ENCODE measurements at regions not wholly inside any gene's neighbourhood (a gene's known extent, or its start where the extent isn't known, plus 50 kb on each side); places are given as distances from the start of the nearest gene placed in this dataset.

- intact Hi-C loops (cut with micrococcal nuclease): no loop called here
- Histone ChIP-seq H3K4me3 (ENCODE audit: control extremely low read depth in 1 of 5, extremely low read depth in 1 of 5, insufficient read depth in 1 of 5, low read depth in 2 of 5, low read length in 4 of 5) (no peak overlapping the region), H3K4me1 (ENCODE audit: control insufficient read depth in 2 of 2, insufficient read depth in 2 of 2, low read length in 2 of 2) (peaks cover 15% of the 10 kb centered on the region in 2 donors), H3K79me2 (ENCODE audit: control insufficient read depth, insufficient read depth, low read length) (no peaks in the 10 kb centered on the region), H3K4me2 (replicated peaks; ENCODE audit: low read depth, low read length, poor library complexity, severe bottlenecking) (no peak overlapping the region), H2AFZ (ENCODE audit: insufficient read depth, low read depth, low read length, poor library complexity, severe bottlenecking) (no peak overlapping the region), H3K36me3 (replicated peaks in 1 of 2; ENCODE audit: control extremely low read depth in 1 of 2, control insufficient read depth in 1 of 2, extremely low read depth in 1 of 2, insufficient read depth in 2 of 2, low read length in 1 of 2) (no peaks in the 10 kb centered on the region), H4K20me1 (ENCODE audit: control insufficient read depth, insufficient read depth, low read length, poor library complexity, severe bottlenecking) (no peaks in the 10 kb centered on the region), H3K9me3 (ENCODE audit: control extremely low read depth in 1 of 3, control insufficient read depth in 2 of 3, insufficient read depth in 1 of 3, low read length in 2 of 3) (no peaks in the 10 kb centered on the region), H3K9ac (ENCODE audit: low read length) (no peak overlapping the region), H3K27me3 (replicated peaks in 1 of 4; ENCODE audit: control extremely low read depth in 1 of 4, control insufficient read depth in 3 of 4, insufficient read depth in 4 of 4, low read length in 3 of 4) (no peaks in the 10 kb centered on the region), H3K27ac (ENCODE audit: low read length in 2 of 2) (no peak overlapping the region)
- TF ChIP-seq EZH2 (IDR thresholded peaks at IDR 0.05; ENCODE audit: borderline replicate concordance, insufficient read depth, low read depth, low read length, poor library complexity, severe bottlenecking): no peak
- TF ChIP-seq CTCF (IDR thresholded peaks at IDR 0.05): no peak
- peaks cover 5% of the 10 kb centered on the region for H3K27me3 Mint-ChIP-seq
- H3K4me1 Mint-ChIP-seq: peaks cover 11% of the 10 kb centered on the region
- no CpG with 5 or more reads among the region's 3 CpGs for WGBS (ENCODE audit: insufficient coverage)
- ATAC-seq (ENCODE audit: low read depth) (no peak), DNase-seq (no peak)
- POLR2A ChIA-PET: no interaction called here
- CTCF ChIA-PET: no interaction called here
- no peak overlapping the region for H3K4me3 Mint-ChIP-seq
- H3K27ac Mint-ChIP-seq: no peak overlapping the region
- H3K9me3 Mint-ChIP-seq (ENCODE audit: insufficient read depth): no peaks in the 10 kb centered on the region
Measured at GRCh38 chr14:34014936-34015335, 64.1 kb upstream of the EGLN3 start.

GRCh38 chr14:34013721-34014060 lies 62.8 kb upstream of the EGLN3 start:
- intact Hi-C loops (cut with micrococcal nuclease): no loop called here
- H3K4me1 Mint-ChIP-seq: peaks cover 11% of the 10 kb centered on the region
- DNase-seq (no peak), ATAC-seq (ENCODE audit: low read depth) (no peak)
- peaks cover 12 to 15% of the 10 kb centered on the region in 2 donors for H3K4me1 ChIP-seq (ENCODE audit: control insufficient read depth in 2 of 2, insufficient read depth in 2 of 2, low read length in 2 of 2)
- H3K27me3 ChIP-seq (replicated peaks in 1 of 4; ENCODE audit: control extremely low read depth in 1 of 4, control insufficient read depth in 3 of 4, insufficient read depth in 4 of 4, low read length in 3 of 4): no peaks in the 10 kb centered on the region
- 8% methylated on average over 2 of the region's 4 CpGs for WGBS (ENCODE audit: insufficient coverage)
- no peaks in the 10 kb centered on the region for H3K79me2 ChIP-seq (ENCODE audit: control insufficient read depth, insufficient read depth, low read length)
- H3K4me3 ChIP-seq (ENCODE audit: control extremely low read depth in 1 of 5, extremely low read depth in 1 of 5, insufficient read depth in 1 of 5, low read depth in 2 of 5, low read length in 4 of 5): peak overlapping the region in 1 of 5 experiments; percentile 1
- H3K27ac ChIP-seq (ENCODE audit: low read length in 2 of 2): peak overlapping the region in 1 of 2 donors; percentile 25
- H2AFZ ChIP-seq (ENCODE audit: insufficient read depth, low read depth, low read length, poor library complexity, severe bottlenecking): peak overlapping the region; percentile 24
- no peaks in the 10 kb centered on the region for H3K27me3 Mint-ChIP-seq
- ChIA-PET POLR2A (no interaction called here), CTCF (no interaction called here)
- H3K9ac ChIP-seq (ENCODE audit: low read length): no peak overlapping the region
- no peaks in the 10 kb centered on the region for H3K9me3 ChIP-seq (ENCODE audit: control extremely low read depth in 1 of 3, control insufficient read depth in 2 of 3, insufficient read depth in 1 of 3, low read length in 2 of 3)
- H3K4me3 Mint-ChIP-seq: no peak overlapping the region
- H3K36me3 ChIP-seq (replicated peaks in 1 of 2; ENCODE audit: control extremely low read depth in 1 of 2, control insufficient read depth in 1 of 2, extremely low read depth in 1 of 2, insufficient read depth in 2 of 2, low read length in 1 of 2): no peaks in the 10 kb centered on the region
- no peak overlapping the region for H3K27ac Mint-ChIP-seq
- TF ChIP-seq EZH2 (IDR thresholded peaks at IDR 0.05; ENCODE audit: borderline replicate concordance, insufficient read depth, low read depth, low read length, poor library complexity, severe bottlenecking): no peak
- no peak for TF ChIP-seq CTCF (IDR thresholded peaks at IDR 0.05)
- H4K20me1 ChIP-seq (ENCODE audit: control insufficient read depth, insufficient read depth, low read length, poor library complexity, severe bottlenecking): no peaks in the 10 kb centered on the region
- H3K4me2 ChIP-seq (replicated peaks; ENCODE audit: low read depth, low read length, poor library complexity, severe bottlenecking): peak overlapping the region; percentile 54
- no peaks in the 10 kb centered on the region for H3K9me3 Mint-ChIP-seq (ENCODE audit: insufficient read depth)
